ENCODE measurements at regions not wholly inside any gene's neighbourhood (a gene's known extent, or its start where the extent isn't known, plus 50 kb on each side); places are given as distances from the start of the nearest gene placed in this dataset.

GRCh38 chr9:35552376-35552775 lies 52.7 kb upstream of the TESK1 start:
- no peak for TF ChIP-seq CTCF (IDR thresholded peaks at IDR 0.05; ENCODE audit: control extremely low read depth in 1 of 3, insufficient read depth in 1 of 3, low read depth in 1 of 3, low read length in 3 of 3)
- TF ChIP-seq ASH2L (IDR thresholded peaks at IDR 0.05; ENCODE audit: low read length): no peak
- no peak for TF ChIP-seq RAD21 (IDR thresholded peaks at IDR 0.05 in 1 of 2, conservative IDR thresholded peaks at IDR 0.05 in 1 of 2; ENCODE audit: low read depth in 2 of 2, low read length in 2 of 2)
- no peak for TF ChIP-seq SRF (IDR thresholded peaks at IDR 0.05; ENCODE audit: low read depth, low read length)
- TF ChIP-seq CREB1 (IDR thresholded peaks at IDR 0.05): no peak
- TF ChIP-seq EGR1 (IDR thresholded peaks at IDR 0.05; ENCODE audit: borderline replicate concordance, low read depth, low read length): no peak
- no peak for TF ChIP-seq GABPA (IDR thresholded peaks at IDR 0.05; ENCODE audit: borderline replicate concordance, insufficient read depth, low read length)

Measured in H1 (cell line).